ENCODE measurements at regions not wholly inside any gene's neighbourhood (a gene's known extent, or its start where the extent isn't known, plus 50 kb on each side); places are given as distances from the start of the nearest gene placed in this dataset.

- TF ChIP-seq, protein P1, sequence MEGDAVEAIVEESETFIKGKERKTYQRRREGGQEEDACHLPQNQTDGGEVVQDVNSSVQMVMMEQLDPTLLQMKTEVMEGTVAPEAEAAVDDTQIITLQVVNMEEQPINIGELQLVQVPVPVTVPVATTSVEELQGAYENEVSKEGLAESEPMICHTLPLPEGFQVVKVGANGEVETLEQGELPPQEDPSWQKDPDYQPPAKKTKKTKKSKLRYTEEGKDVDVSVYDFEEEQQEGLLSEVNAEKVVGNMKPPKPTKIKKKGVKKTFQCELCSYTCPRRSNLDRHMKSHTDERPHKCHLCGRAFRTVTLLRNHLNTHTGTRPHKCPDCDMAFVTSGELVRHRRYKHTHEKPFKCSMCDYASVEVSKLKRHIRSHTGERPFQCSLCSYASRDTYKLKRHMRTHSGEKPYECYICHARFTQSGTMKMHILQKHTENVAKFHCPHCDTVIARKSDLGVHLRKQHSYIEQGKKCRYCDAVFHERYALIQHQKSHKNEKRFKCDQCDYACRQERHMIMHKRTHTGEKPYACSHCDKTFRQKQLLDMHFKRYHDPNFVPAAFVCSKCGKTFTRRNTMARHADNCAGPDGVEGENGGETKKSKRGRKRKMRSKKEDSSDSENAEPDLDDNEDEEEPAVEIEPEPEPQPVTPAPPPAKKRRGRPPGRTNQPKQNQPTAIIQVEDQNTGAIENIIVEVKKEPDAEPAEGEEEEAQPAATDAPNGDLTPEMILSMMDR (conservative IDR thresholded peaks at IDR 0.05; ENCODE audit: low read depth, low read length): no peak
- no peak for DNase-seq (ENCODE audit: low read depth)
- H3K4me3 ChIP-seq (ENCODE audit: low read depth, low read length): no peak overlapping the region
Observed at GRCh38 chr2:41068740-41069139, 616.9 kb upstream of the SLC8A1 start.

- no peak for DNase-seq (ENCODE audit: low read depth)
- no peak overlapping the region for H3K4me3 ChIP-seq (ENCODE audit: low read depth, low read length)
- TF ChIP-seq, protein P1 (conservative IDR thresholded peaks at IDR 0.05; ENCODE audit: low read depth, low read length): no peak
Observed at GRCh38 chr2:41078341-41078740, 626.5 kb upstream of the SLC8A1 start.

GRCh38 chr2:41079011-41079410 lies 627.1 kb upstream of the SLC8A1 start:
- no peak for DNase-seq (ENCODE audit: low read depth)
- H3K4me3 ChIP-seq (ENCODE audit: low read depth, low read length): no peak overlapping the region
- TF ChIP-seq, protein P1 (conservative IDR thresholded peaks at IDR 0.05; ENCODE audit: low read depth, low read length): no peak

- TF ChIP-seq, protein P1 (conservative IDR thresholded peaks at IDR 0.05; ENCODE audit: low read depth, low read length): no peak
- no peak overlapping the region for H3K4me3 ChIP-seq (ENCODE audit: low read depth, low read length)
- DNase-seq (ENCODE audit: low read depth): no peak
Observed at GRCh38 chr2:41084321-41084720, 632.4 kb upstream of the SLC8A1 start.

DNA sequence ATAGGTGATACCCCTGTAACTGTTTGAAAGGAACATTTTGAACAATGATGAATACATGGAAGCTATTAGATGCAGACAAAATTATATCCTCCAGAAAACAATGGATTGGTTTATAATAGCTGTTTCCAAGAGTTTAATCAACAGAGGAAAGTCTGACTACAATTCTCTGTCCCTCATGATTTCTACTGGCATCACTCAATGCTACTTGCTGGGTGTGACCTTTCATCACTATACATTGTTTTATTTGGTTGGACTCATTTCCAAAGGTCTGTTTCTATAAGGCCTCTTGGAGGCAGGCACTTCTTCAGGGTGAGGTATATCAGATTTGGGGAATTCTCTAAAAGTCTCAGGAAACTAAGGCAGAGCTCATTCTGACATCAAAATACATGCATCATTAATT lies 636.1 kb upstream of the SLC8A1 start:
- TF ChIP-seq, protein P1 (conservative IDR thresholded peaks at IDR 0.05; ENCODE audit: low read depth, low read length): no peak

DNA sequence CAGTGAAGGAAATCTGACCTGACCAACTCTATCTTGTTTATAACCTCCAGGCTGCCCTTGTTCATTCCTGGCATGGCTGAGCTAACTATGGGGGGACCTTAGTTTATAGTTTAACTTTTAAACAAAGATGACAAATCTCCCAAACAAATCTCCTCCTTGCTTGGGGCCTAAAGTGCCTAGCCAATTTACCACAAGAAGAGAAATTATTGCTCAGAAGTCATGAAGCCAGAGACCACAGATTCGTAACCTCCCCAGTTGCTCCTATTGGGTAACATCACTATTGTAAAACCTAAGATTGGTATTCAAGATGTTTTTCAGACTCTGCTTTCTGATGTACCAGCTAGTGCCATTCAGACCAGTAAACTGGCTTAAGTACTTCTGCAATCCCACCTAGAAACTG lies 649.4 kb upstream of the SLC8A1 start:
- DNase-seq (ENCODE audit: low read depth): no peak
- no peak overlapping the region for H3K4me3 ChIP-seq (ENCODE audit: low read depth, low read length)
- TF ChIP-seq, protein P1 (conservative IDR thresholded peaks at IDR 0.05; ENCODE audit: low read depth, low read length): no peak

More for the DNA sequence above, 636.1 kb upstream of the SLC8A1 start:
- H3K4me3 ChIP-seq (ENCODE audit: low read depth, low read length): no peak overlapping the region
- no peak for DNase-seq (ENCODE audit: low read depth)

DNA sequence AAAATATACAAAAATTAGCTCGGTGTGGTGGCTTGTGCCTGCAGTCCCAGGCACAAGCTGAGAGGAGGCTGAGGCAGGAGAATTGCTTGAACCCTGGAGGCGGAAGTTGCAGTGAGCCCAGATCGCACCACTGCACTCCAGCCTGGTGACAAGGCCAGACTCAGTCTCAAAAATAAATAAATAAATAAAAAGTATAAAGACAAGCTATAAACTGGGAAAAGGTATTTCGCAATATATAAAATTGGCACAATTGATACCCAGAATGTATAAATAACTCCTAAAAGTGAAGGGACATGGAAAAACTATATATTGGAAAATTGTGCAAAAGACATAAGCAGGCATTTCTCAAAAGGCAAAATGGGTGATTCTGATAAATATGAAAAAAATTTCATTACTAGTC lies 657.9 kb upstream of the SLC8A1 start:
- DNase-seq (ENCODE audit: low read depth): no peak
- TF ChIP-seq, protein P1 (conservative IDR thresholded peaks at IDR 0.05; ENCODE audit: low read depth, low read length): no peak
- H3K4me3 ChIP-seq (ENCODE audit: low read depth, low read length): no peak overlapping the region
